ENCODE measurements at regions not wholly inside any gene's neighbourhood (a gene's known extent, or its start where the extent isn't known, plus 50 kb on each side); places are given as distances from the start of the nearest gene placed in this dataset.

DNA sequence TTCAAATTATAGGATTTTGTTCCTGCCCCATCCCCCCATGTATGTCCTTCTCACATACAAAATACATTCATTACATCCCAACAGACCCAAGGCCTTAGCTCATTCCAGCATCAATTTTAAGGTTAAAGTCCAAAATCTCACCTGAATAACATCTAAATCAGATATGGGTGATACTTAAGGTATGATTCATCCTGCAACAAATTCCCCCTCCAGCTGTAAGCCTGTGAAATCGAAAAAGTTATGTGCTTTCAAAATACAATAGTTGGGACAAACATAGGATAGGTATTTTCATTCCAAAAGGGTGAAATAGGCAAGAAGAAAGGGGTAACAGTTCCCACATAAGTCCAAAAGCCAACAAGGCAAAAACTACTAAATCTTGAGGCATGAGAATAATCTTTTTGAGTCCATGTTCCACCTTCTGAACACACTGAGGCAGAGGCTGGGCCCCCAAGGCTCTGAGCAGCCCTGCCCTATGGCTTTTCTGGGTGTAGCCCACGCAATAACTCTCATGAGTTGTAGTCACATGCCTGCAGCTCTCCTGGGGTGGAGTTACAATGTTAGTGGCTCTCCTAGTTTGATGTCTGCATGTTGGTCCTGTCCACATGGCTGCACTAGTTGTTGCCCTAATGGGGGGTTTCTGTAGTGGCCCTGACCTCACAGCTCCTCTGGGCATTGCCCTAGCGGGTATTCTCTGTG, 243.9 kb upstream of the SMARCA2 start:
- H2AFZ ChIP-seq (ENCODE audit: low read length), result no peak overlapping the region
- no peaks in the 10 kb centered on the region for H3K9me2 ChIP-seq (ENCODE audit: insufficient read depth, low read length)
- TF ChIP-seq EZH2phosphoT487 (IDR thresholded peaks at IDR 0.05; ENCODE audit: borderline replicate concordance, low read depth, low read length), result no peak
- TF ChIP-seq, protein P1, sequence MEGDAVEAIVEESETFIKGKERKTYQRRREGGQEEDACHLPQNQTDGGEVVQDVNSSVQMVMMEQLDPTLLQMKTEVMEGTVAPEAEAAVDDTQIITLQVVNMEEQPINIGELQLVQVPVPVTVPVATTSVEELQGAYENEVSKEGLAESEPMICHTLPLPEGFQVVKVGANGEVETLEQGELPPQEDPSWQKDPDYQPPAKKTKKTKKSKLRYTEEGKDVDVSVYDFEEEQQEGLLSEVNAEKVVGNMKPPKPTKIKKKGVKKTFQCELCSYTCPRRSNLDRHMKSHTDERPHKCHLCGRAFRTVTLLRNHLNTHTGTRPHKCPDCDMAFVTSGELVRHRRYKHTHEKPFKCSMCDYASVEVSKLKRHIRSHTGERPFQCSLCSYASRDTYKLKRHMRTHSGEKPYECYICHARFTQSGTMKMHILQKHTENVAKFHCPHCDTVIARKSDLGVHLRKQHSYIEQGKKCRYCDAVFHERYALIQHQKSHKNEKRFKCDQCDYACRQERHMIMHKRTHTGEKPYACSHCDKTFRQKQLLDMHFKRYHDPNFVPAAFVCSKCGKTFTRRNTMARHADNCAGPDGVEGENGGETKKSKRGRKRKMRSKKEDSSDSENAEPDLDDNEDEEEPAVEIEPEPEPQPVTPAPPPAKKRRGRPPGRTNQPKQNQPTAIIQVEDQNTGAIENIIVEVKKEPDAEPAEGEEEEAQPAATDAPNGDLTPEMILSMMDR (conservative IDR thresholded peaks at IDR 0.05; ENCODE audit: low read length), result no peak
- no peaks in the 10 kb centered on the region for H3K79me2 ChIP-seq (ENCODE audit: insufficient read depth, low read depth, low read length)
- no peaks in the 10 kb centered on the region for H3K4me1 ChIP-seq (ENCODE audit: insufficient read depth, low read length, poor library complexity, severe bottlenecking)
- no peaks in the 10 kb centered on the region for H4K20me1 ChIP-seq (ENCODE audit: insufficient read depth, low read length)
- H3K4me2 ChIP-seq (ENCODE audit: low read length), result no peak overlapping the region
- H3K27ac ChIP-seq (ENCODE audit: low read depth, low read length, poor library complexity, severe bottlenecking), result no peak overlapping the region
- no peak overlapping the region for H3K4me3 ChIP-seq (ENCODE audit: low read depth, low read length, poor library complexity, severe bottlenecking)
- ChIA-PET CTCF (ENCODE audit: unreplicated experiment) (no interaction called here), POLR2A (interaction anchor here (0.6 kb wide), 2 partner anchors 52 to 1650 kb away, joined by 4 read pairs; no protein-coding TSS in a partner anchor)
- no TSS peak for BruUV-seq (replicated peaks)
- DNase-seq (ENCODE audit: low spot score), result no peak
- H3K36me3 ChIP-seq (ENCODE audit: insufficient read depth, low read length), result no peaks in the 10 kb centered on the region
- no peaks in the 10 kb centered on the region for H3K9me3 ChIP-seq (ENCODE audit: low read length)
- intact Hi-C loops (cut with micrococcal nuclease; ENCODE audit: unreplicated experiment), result no loop called here

DNA sequence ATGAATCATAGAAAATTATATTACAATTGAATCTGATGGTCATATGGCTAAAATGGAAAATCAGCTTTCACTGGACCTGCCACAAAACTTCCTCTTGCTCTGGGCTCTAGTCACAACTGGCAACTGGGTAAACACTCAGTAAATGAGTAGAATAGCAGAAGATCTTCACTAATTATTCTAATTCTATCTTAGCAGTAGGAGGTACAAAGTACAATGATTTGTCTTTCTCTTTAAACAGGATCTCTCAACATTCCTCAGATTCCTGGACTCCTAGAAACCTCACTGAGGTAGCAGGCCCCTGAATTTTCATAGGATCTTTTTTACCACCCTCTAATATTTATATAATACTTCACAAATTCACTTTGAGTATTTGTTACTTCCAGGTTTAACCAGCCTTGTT, 239.9 kb upstream of the SMARCA2 start:
- Histone ChIP-seq H3K27ac (ENCODE audit: low read depth, low read length, poor library complexity, severe bottlenecking) (no peak overlapping the region), H3K4me2 (ENCODE audit: low read length) (no peak overlapping the region), H3K36me3 (ENCODE audit: insufficient read depth, low read length) (no peaks in the 10 kb centered on the region), H3K4me1 (ENCODE audit: insufficient read depth, low read length, poor library complexity, severe bottlenecking) (no peaks in the 10 kb centered on the region), H3K4me3 (ENCODE audit: low read depth, low read length, poor library complexity, severe bottlenecking) (no peak overlapping the region), H4K20me1 (ENCODE audit: insufficient read depth, low read length) (no peaks in the 10 kb centered on the region), H3K9me2 (ENCODE audit: insufficient read depth, low read length) (no peaks in the 10 kb centered on the region), H2AFZ (ENCODE audit: low read length) (no peak overlapping the region), H3K79me2 (ENCODE audit: insufficient read depth, low read depth, low read length) (no peaks in the 10 kb centered on the region), H3K9me3 (ENCODE audit: low read length) (no peaks in the 10 kb centered on the region)
- no peak for TF ChIP-seq EZH2phosphoT487 (IDR thresholded peaks at IDR 0.05; ENCODE audit: borderline replicate concordance, low read depth, low read length)
- TF ChIP-seq, protein P1 (conservative IDR thresholded peaks at IDR 0.05; ENCODE audit: low read length), result no peak
- no TSS peak for BruUV-seq (replicated peaks)
- CTCF ChIA-PET (ENCODE audit: unreplicated experiment), result no interaction called here
- POLR2A ChIA-PET, result no interaction called here
- intact Hi-C loops (cut with micrococcal nuclease; ENCODE audit: unreplicated experiment), result no loop called here
- no peak for DNase-seq (ENCODE audit: low spot score)

DNA sequence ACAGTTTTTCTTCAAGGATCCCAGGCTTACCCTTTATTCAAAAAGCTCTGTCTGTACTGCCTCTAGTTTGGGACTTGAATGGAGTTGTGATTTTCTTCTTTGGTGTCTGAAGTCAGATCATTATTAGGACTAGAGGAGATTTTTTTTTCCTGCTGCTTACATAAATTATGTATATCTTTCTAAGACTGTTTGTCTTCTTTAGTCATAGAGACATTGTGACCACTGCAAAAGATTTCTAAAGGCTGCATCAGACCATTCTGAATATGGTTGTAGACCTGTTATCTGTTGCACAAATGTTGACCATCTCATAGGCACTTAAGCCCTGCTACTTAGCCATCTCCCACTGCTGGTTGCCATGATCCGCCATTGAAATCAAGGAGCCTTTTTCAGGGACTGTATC, 238.5 kb upstream of the SMARCA2 start:
- no peak overlapping the region for H3K4me3 ChIP-seq (ENCODE audit: low read depth, low read length, poor library complexity, severe bottlenecking)
- DNase-seq (ENCODE audit: low spot score), result no peak
- no peaks in the 10 kb centered on the region for H3K79me2 ChIP-seq (ENCODE audit: insufficient read depth, low read depth, low read length)
- no peaks in the 10 kb centered on the region for H3K4me1 ChIP-seq (ENCODE audit: insufficient read depth, low read length, poor library complexity, severe bottlenecking)
- intact Hi-C loops (cut with micrococcal nuclease; ENCODE audit: unreplicated experiment), result no loop called here
- BruUV-seq (replicated peaks), result no TSS peak
- H3K36me3 ChIP-seq (ENCODE audit: insufficient read depth, low read length), result no peaks in the 10 kb centered on the region
- H3K9me2 ChIP-seq (ENCODE audit: insufficient read depth, low read length), result no peaks in the 10 kb centered on the region
- TF ChIP-seq, protein P1 (conservative IDR thresholded peaks at IDR 0.05; ENCODE audit: low read length), result no peak
- no peak for TF ChIP-seq EZH2phosphoT487 (IDR thresholded peaks at IDR 0.05; ENCODE audit: borderline replicate concordance, low read depth, low read length)
- ChIA-PET POLR2A (no interaction called here), CTCF (ENCODE audit: unreplicated experiment) (no interaction called here)
- H3K4me2 ChIP-seq (ENCODE audit: low read length), result no peak overlapping the region
- no peak overlapping the region for H3K27ac ChIP-seq (ENCODE audit: low read depth, low read length, poor library complexity, severe bottlenecking)
- H2AFZ ChIP-seq (ENCODE audit: low read length), result no peak overlapping the region
- no peaks in the 10 kb centered on the region for H4K20me1 ChIP-seq (ENCODE audit: insufficient read depth, low read length)
- H3K9me3 ChIP-seq (ENCODE audit: low read length), result no peaks in the 10 kb centered on the region

All from OCI-LY7 (cell line).